Esophagus (tissue), 2 donors: ENCODE measurements at regions not wholly inside any gene's neighbourhood (a gene's known extent, or its start where the extent isn't known, plus 50 kb on each side); places are given as distances from the start of the nearest gene placed in this dataset.

ENCODE experiments used
- H3K27ac ChIP-seq, 2 donors: one replicate each; pipeline ENCODE4 v1.5.1; 2013; ENCODE audit warnings: low read depth in 2 of 2, mild to moderate bottlenecking in 2 of 2, inconsistent platforms in 1 of 2, low read length in 1 of 2, moderate library complexity in 1 of 2
- H3K27me3 ChIP-seq, 2 donors: one replicate each; pipeline ENCODE4 v1.6.1; 2013; ENCODE audit warnings: low read length in 2 of 2, control low read depth in 1 of 2, mild to moderate bottlenecking in 1 of 2; ENCODE audit not compliant: insufficient read depth in 2 of 2, control insufficient read depth in 1 of 2
- H3K36me3 ChIP-seq, 2 donors: one replicate each; pipeline ENCODE4 v1.6.1; 2013; ENCODE audit warnings: low read length in 1 of 2; ENCODE audit not compliant: control insufficient read depth in 2 of 2, insufficient read depth in 2 of 2
- H3K4me1 ChIP-seq, 2 donors: one replicate each; pipeline ENCODE4 v1.6.1; 2013; ENCODE audit warnings: low read length in 1 of 2; ENCODE audit not compliant: control insufficient read depth in 2 of 2, insufficient read depth in 2 of 2
- H3K4me3 ChIP-seq, 2 donors: one replicate each; pipeline ENCODE4 v1.5.1; 2013; ENCODE audit warnings: low read length in 2 of 2, mild to moderate bottlenecking in 2 of 2, low read depth in 1 of 2, moderate library complexity in 1 of 2
- H3K9me3 ChIP-seq, 2 donors: one replicate each; pipeline ENCODE4 v1.6.1; 2013; ENCODE audit warnings: mild to moderate bottlenecking in 2 of 2, low read depth in 1 of 2, low read length in 1 of 2, moderate library complexity in 1 of 2; ENCODE audit not compliant: control insufficient read depth in 2 of 2, insufficient read depth in 1 of 2
- WGBS, 2 donors: extraction: QIAGEN DNeasy Blood & Tissue Kit; methylation state at CpG; one replicate each; pipeline ENCODE4 v1.1.7; 2013; 5-methylcytosine and 5-hydroxymethylcytosine counted together
- donor health status: healthy with polysubstance abuse.
- donor health status: Bipolar disorder and iron deficiency.

DNA sequence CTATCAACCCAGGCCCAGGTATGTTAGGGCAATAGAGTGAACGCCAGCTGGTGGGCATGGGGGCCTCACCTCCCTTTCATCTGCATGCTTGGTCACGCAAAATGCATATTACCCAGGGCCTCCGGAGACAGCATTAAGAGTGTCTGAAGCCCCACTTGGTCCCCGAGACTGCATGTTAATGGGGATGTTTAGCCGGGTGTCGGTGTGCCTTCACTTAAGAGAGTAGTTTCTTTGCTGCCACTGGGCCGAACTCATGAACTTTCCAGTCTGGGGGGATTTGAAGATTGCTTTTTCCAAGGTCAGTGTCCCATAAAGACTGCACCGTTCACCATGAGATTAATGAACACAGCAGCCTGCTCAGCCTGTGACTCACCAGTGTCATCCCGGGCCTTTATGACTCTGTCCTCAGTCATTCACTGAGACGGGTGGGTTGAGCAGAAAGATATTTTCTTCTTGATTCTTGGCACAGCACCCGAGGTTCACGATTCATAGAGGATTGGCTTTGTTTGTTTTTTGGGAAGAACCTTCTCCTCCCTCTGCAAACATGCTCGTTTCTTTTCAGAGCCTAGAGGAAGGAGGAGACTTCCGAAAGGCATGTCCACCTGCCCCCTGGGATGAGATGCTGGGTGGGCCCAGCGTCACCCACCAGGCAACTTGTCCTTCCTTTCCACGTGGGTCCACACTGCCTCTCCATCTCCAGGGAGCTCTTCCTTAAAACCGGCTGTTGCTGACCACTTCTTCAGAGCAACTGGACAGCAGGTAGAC, 199.1 kb downstream of the GLI2 start:
- H3K27me3 ChIP-seq = no peaks in the 10 kb centered on the region
- H3K4me3 ChIP-seq = no peak overlapping the region
- H3K36me3 ChIP-seq = no peaks in the 10 kb centered on the region
- peaks cover 0 to 4% of the 10 kb centered on the region in 2 donors for H3K9me3 ChIP-seq
- peak overlapping the region in 1 of 2 donors; percentile 43 for H3K27ac ChIP-seq
- 37 to 42% methylated on average over 17 of the region's 17 CpGs for WGBS, 2 donors
- H3K4me1 ChIP-seq = peaks cover 15 to 34% of the 10 kb centered on the region in 2 donors

DNA sequence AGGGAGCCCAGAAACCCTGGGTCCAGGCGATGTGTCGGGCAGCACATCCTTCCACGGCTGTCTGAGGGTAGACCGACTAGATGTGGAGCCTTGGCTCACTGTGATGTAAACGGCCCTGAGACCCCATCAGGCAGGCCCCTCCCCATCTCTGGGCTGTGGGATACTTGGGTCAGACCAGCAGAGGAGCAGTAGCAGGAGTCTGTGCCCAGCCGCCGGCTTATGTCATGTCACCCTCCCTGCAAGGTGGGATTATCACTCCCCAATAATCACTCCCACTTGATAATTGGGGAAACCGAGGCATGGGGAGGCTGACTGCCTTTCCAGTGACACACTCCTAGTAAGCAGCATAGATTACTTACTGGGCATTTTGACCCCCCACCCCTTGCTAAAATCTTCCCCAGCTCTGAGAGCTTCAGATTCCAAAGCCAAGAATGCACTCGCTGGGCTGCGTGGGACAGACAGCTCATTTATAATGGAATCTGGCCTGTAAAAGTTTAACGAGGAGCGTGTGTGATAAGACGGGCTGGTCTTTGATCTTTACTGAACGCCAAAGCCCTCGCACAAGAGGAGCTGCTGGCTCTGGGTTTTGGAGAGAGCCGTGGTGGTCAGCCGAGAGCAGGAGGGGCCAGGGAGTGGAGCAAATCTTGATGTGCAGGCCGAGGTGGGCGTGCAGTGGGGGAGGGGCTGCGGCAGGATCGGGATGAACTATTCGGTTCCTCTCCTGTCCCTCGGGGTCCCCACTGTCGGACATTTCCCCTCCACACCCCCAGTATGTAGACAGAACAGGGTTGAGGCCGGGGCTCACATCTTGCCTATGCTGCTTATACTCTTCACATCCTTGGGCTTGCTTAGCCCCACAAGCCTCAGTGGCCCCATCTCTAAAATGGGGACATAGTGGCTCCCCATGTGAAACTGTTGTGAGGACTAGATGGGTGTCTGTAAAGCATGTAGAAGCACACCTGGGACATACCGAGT, 200.0 kb downstream of the GLI2 start:
- Histone ChIP-seq H3K4me1 (peaks cover 16 to 34% of the 10 kb centered on the region in 2 donors), H3K27ac (peak overlapping the region in 1 of 2 donors; percentile 43), H3K36me3 (no peaks in the 10 kb centered on the region), H3K27me3 (no peaks in the 10 kb centered on the region), H3K9me3 (peaks cover 0 to 3% of the 10 kb centered on the region in 2 donors), H3K4me3 (no peak overlapping the region)
- WGBS, 2 donors = 42 to 56% methylated on average over 26 of the region's 26 CpGs

DNA sequence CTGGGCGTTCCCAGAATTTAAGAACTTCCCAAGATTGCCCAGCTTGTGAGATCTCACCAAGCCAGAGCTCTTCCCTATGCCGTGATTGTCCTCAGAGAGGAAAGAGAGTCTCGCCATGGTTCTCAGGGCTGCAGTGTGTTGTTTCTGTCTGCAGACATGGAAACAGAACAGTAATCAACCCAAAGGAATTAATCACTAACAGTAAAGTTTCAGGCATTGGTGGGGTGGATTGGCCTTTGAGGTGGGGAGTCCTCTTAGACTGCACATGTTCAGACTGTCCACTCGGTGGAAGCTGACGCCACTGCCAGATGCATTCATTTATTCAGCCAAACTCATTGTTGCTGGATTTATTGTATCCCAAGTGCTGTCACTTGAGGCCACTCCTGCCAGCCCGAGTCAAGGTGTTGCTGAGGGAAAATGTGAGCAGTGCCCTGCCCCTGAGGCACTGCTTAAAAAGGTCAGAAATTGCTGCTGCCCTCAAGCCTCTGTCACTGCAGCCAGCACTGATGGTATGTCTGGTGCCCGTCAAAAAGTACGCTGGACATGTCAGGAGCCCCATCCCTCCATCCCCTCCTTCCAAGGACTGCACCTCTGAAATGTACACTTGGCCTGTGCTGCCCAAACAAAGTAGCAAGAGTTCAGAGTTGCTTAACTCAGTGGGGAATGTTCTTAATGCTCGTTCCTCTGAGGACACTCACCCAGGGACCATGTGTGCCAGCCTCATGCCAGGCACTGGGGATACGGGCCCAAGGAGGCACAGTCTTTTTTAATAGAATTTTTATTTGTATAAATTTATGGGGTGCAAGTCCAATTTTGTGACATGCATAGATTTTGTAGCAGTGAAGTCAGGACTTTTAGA, 201.0 kb downstream of the GLI2 start:
- H3K36me3 ChIP-seq = no peaks in the 10 kb centered on the region
- H3K4me1 ChIP-seq = peaks cover 22 to 37% of the 10 kb centered on the region in 2 donors
- no peaks in the 10 kb centered on the region for H3K27me3 ChIP-seq
- H3K9me3 ChIP-seq = no peaks in the 10 kb centered on the region
- 70% methylated on average over 10 of the region's 10 CpGs for WGBS, 2 donors
- H3K27ac ChIP-seq = peak overlapping the region in 1 of 2 donors; percentile 7
- no peak overlapping the region for H3K4me3 ChIP-seq

- peaks cover 23 to 41% of the 10 kb centered on the region in 2 donors for H3K4me1 ChIP-seq
- H3K27me3 ChIP-seq = no peaks in the 10 kb centered on the region
- no peaks in the 10 kb centered on the region for H3K36me3 ChIP-seq
- no peaks in the 10 kb centered on the region for H3K9me3 ChIP-seq
- WGBS, 2 donors = 46 to 55% methylated on average over 6 of the region's 6 CpGs
- no peak overlapping the region for H3K27ac ChIP-seq
- no peak overlapping the region for H3K4me3 ChIP-seq
These were observed 202.0 kb downstream of the GLI2 start for GRCh38 chr2:120937686-120938044.

DNA sequence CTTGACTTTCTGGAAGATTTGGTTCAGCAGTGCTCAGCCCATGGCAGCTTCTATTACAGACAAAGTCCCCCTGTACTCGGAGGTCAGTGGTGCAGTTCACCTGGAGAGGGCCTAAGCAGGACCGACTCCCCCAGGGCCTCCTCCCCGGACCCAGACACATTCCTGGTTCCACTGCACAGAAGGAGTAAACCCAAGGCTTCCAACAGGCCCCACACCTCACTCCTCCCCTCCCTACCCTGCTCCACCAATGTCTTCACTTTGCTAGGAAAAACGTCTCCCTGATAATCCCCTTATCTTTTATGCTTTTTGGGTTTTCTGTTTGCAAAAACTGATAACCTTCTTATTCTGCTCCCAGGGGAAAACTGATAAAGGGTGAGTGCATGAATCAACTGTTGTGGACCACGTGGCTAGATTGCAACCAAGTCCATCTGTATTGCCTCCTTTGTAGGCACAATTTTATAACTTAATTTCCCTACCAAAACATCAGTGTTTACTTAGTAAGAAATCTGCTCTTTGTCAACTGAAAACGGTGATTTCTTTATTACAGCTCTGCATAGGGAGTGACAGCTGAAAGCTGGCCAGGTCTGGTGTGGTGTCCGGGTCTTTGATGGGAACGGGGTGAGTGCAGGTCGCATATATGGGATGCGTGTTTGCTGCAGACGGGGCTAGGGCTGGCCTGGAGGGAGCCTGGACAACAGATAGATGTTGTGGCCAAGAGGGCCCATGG, 202.5 kb downstream of the GLI2 start:
- Histone ChIP-seq H3K27ac (no peak overlapping the region), H3K36me3 (no peaks in the 10 kb centered on the region), H3K4me3 (no peak overlapping the region), H3K27me3 (no peaks in the 10 kb centered on the region), H3K9me3 (no peaks in the 10 kb centered on the region), H3K4me1 (peaks cover 23 to 38% of the 10 kb centered on the region in 2 donors)
- 42 to 46% methylated on average over 11 of the region's 11 CpGs for WGBS, 2 donors

GRCh38 chr2:120939595-120940318, 204.1 kb downstream of the GLI2 start:
- Histone ChIP-seq H3K27me3 (no peaks in the 10 kb centered on the region), H3K36me3 (no peaks in the 10 kb centered on the region), H3K4me1 (peaks cover 18 to 35% of the 10 kb centered on the region in 2 donors), H3K9me3 (no peaks in the 10 kb centered on the region), H3K4me3 (no peak overlapping the region), H3K27ac (no peak overlapping the region)
- WGBS, 2 donors = 64 to 71% methylated on average over 9 of the region's 9 CpGs

- WGBS, 2 donors = 94 to 95% methylated on average over 1 of the region's 1 CpG
- H3K36me3 ChIP-seq = no peaks in the 10 kb centered on the region
- H3K27ac ChIP-seq = no peak overlapping the region
- H3K4me1 ChIP-seq = peaks cover 13 to 30% of the 10 kb centered on the region in 2 donors
- no peak overlapping the region for H3K4me3 ChIP-seq
- H3K27me3 ChIP-seq = no peaks in the 10 kb centered on the region
- no peaks in the 10 kb centered on the region for H3K9me3 ChIP-seq
These were observed 204.6 kb downstream of the GLI2 start for GRCh38 chr2:120940319-120940696.

- Histone ChIP-seq H3K36me3 (no peaks in the 10 kb centered on the region), H3K4me1 (peaks cover 11 to 27% of the 10 kb centered on the region in 2 donors), H3K4me3 (no peak overlapping the region), H3K9me3 (no peaks in the 10 kb centered on the region), H3K27ac (no peak overlapping the region), H3K27me3 (no peaks in the 10 kb centered on the region)
- WGBS, 2 donors = 88 to 90% methylated on average over 9 of the region's 9 CpGs
These were observed 205.1 kb downstream of the GLI2 start for GRCh38 chr2:120940726-120941256.
